PC-3 (cell line): ENCODE measurements at regions not wholly inside any gene's neighbourhood (a gene's known extent, or its start where the extent isn't known, plus 50 kb on each side); places are given as distances from the start of the nearest gene placed in this dataset.

ENCODE experiments used
- ATAC-seq: fragments of 200-7000 bp; cut with Tn5 transposase; 2 replicates; pipeline ENCODE4 v1.9.1; 2020; ENCODE audit warnings: mild to moderate bottlenecking, moderate library complexity
- BruUV-seq: library from RNA; stranded (reverse); fragments of 400-500 nt; replicated peaks from 2 replicates; lab custom pipeline; 2021; lab: Mats Ljungman, UMichigan
- CTCF ChIA-PET: fragments of 300-600 bp; sonication (Branson Sonifier 250); formaldehyde crosslinking; loops from one replicate; lab custom pipeline; 2022; ENCODE audit warnings: antibody characterized with exemption; lab: Charles Lee
- POLR2A ChIA-PET: fragments of 300-600 bp; sonication (Branson Sonifier 250); formaldehyde crosslinking; loops from one replicate; lab custom pipeline; 2022; ENCODE audit warnings: antibody characterized with exemption; ENCODE audit not compliant: unreplicated experiment; lab: Charles Lee
- DNase-seq: peaks from one replicate; pipeline ENCODE4 v3.0.0-alpha.2; 2015
- H2AFZ ChIP-seq: fragments of 300-600 bp; sonication (generic); 2 replicates; pipeline ENCODE4 v1.6.0; 2016; ENCODE audit warnings: antibody characterized with exemption, low read length
- H3F3A ChIP-seq: fragments of 300-600 bp; sonication (generic); one replicate; pipeline ENCODE4 v1.6.0; 2017; ENCODE audit warnings: antibody characterized with exemption, low read length, control low read depth, mild to moderate bottlenecking; ENCODE audit not compliant: unreplicated experiment
- H3K27ac ChIP-seq: fragments of 300-600 bp; sonication (generic); 2 replicates; pipeline ENCODE4 v1.5.1; 2016; ENCODE audit warnings: mild to moderate bottlenecking, low read length
- H3K27me3 ChIP-seq: fragments of 300-600 bp; sonication (generic); 2 replicates; pipeline ENCODE4 v1.6.1; 2016; ENCODE audit warnings: low read length, mixed read lengths
- H3K36me3 ChIP-seq: fragments of 300-600 bp; sonication (generic); 2 replicates; pipeline ENCODE4 v1.6.1; 2016; ENCODE audit warnings: low read depth, mixed run types, low read length, mixed read lengths
- H3K4me1 ChIP-seq: fragments of 300-600 bp; sonication (generic); 2 replicates; pipeline ENCODE4 v1.5.1; 2016; ENCODE audit warnings: low read length; ENCODE audit not compliant: insufficient read depth
- H3K4me2 ChIP-seq: fragments of 300-600 bp; sonication (generic); 2 replicates; pipeline ENCODE4 v1.6.0; 2016; ENCODE audit warnings: low read length
- H3K4me3 ChIP-seq: fragments of 300-600 bp; sonication (generic); 2 replicates; pipeline ENCODE4 v1.5.1; 2016; ENCODE audit warnings: mild to moderate bottlenecking, low read length, mixed read lengths
- H3K79me2 ChIP-seq: fragments of 300-600 bp; sonication (generic); 2 replicates; pipeline ENCODE4 v1.6.1; 2017; ENCODE audit warnings: low read length, mixed read lengths
- H3K9ac ChIP-seq: fragments of 300-600 bp; sonication (generic); 2 replicates; pipeline ENCODE4 v1.6.0; 2016; ENCODE audit warnings: mild to moderate bottlenecking, low read length
- H3K9me2 ChIP-seq: fragments of 300-600 bp; sonication (generic); replicated peaks from 2 replicates; pipeline ENCODE4 v1.6.1; 2016; ENCODE audit warnings: mixed run types, low read length, mixed read lengths
- H3K9me3 ChIP-seq: fragments of 300-600 bp; sonication (generic); 2 replicates; pipeline ENCODE4 v1.6.1; 2016; ENCODE audit warnings: low read length, mixed read lengths
- H4K20me1 ChIP-seq: fragments of 300-600 bp; sonication (generic); 2 replicates; pipeline ENCODE4 v1.6.1; 2016; ENCODE audit warnings: low read length, mixed read lengths
- CTCF ChIP-seq: fragments of 300-600 bp; sonication (generic); conservative IDR thresholded peaks from 2 replicates; pipeline ENCODE4 v1.5.1; 2017; ENCODE audit warnings: antibody characterized with exemption, low read depth, mild to moderate bottlenecking, low read length
- EZH2 ChIP-seq: fragments of 300-600 bp; sonication (generic); IDR thresholded peaks from one replicate; pipeline ENCODE4 v1.6.1; 2017; ENCODE audit warnings: antibody characterized with exemption, mild to moderate bottlenecking, low read length; ENCODE audit not compliant: unreplicated experiment
- EZH2phosphoT487 ChIP-seq: fragments of 300-600 bp; sonication (generic); IDR thresholded peaks from 2 replicates; pipeline ENCODE4 v1.6.1; 2018; ENCODE audit warnings: mild to moderate bottlenecking, antibody characterized with exemption, low read length, borderline replicate concordance
- intact Hi-C: fragments of 100-400 bp; cut with micrococcal nuclease; formaldehyde crosslinking; loops from 2 replicates; pipeline ENCODE4 v1.9.0; 2023

- H2AFZ ChIP-seq = no peak overlapping the region
- H3K4me3 ChIP-seq = no peak overlapping the region
- no peaks in the 10 kb centered on the region for H3K9me2 ChIP-seq
- intact Hi-C loops = no loop called here
- H4K20me1 ChIP-seq = no peaks in the 10 kb centered on the region
- H3K4me1 ChIP-seq = no peaks in the 10 kb centered on the region
- ChIA-PET CTCF (no interaction called here), POLR2A (no interaction called here)
- H3K27ac ChIP-seq = no peak overlapping the region
- no peak for ATAC-seq
- H3K4me2 ChIP-seq = no peak overlapping the region
- no peaks in the 10 kb centered on the region for H3F3A ChIP-seq
- DNase-seq = no peak
- no peak overlapping the region for H3K9ac ChIP-seq
- no peaks in the 10 kb centered on the region for H3K79me2 ChIP-seq
- 0 out of 2 replicates have a peak, but pooled peaks cover 4% of the 10 kb centered on the region for H3K9me3 ChIP-seq
- no peaks in the 10 kb centered on the region for H3K27me3 ChIP-seq
- no TSS peak for BruUV-seq
- H3K36me3 ChIP-seq = no peaks in the 10 kb centered on the region
- no peak for TF ChIP-seq EZH2phosphoT487
- no peak for TF ChIP-seq EZH2
- no peak for TF ChIP-seq CTCF
These were observed 956.7 kb downstream of the CCSER2 start for GRCh38 chr10:85284778-85285770.

- no peak for DNase-seq
- H3K9me3 ChIP-seq = 0 out of 2 replicates have a peak, but pooled peaks cover 6% of the 10 kb centered on the region
- no peak for ATAC-seq
- POLR2A ChIA-PET = no interaction called here
- no peak overlapping the region for H3K4me3 ChIP-seq
- H3K27ac ChIP-seq = no peak overlapping the region
- CTCF ChIA-PET = no interaction called here
- no peaks in the 10 kb centered on the region for H3F3A ChIP-seq
- H2AFZ ChIP-seq = no peak overlapping the region
- no peak overlapping the region for H3K4me2 ChIP-seq
- intact Hi-C loops = no loop called here
- no peak overlapping the region for H3K9ac ChIP-seq
- H3K36me3 ChIP-seq = no peaks in the 10 kb centered on the region
- no peaks in the 10 kb centered on the region for H3K4me1 ChIP-seq
- no peaks in the 10 kb centered on the region for H3K79me2 ChIP-seq
- H4K20me1 ChIP-seq = no peaks in the 10 kb centered on the region
- BruUV-seq = no TSS peak
- no peaks in the 10 kb centered on the region for H3K27me3 ChIP-seq
- TF ChIP-seq EZH2 (no peak), EZH2phosphoT487 (no peak), CTCF (no peak)
- H3K9me2 ChIP-seq = no peaks in the 10 kb centered on the region
These were observed 965.1 kb downstream of the CCSER2 start for GRCh38 chr10:85293483-85293882.
